ENCODE measurements at regions not wholly inside any gene's neighbourhood (a gene's known extent, or its start where the extent isn't known, plus 50 kb on each side); places are given as distances from the start of the nearest gene placed in this dataset.

DNA sequence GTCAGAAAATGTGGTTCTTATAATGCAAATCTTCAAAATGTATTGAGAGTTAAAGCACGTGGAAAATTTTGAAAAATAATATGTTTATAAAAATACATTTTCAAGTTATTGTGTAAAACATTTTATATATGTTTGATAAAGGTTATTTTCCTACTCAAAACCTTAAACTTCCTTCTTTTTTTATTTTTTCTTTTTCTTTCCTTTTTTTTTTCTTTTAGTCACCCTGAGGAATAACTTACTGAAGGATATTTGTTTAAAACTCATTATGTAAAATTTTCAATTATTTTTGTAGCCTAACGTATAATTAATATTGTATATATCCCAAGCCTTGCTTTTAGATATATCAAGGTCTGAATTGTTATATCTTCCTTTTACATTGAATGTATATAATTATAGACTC lies 346.8 kb upstream of the GYPC start:
- TF ChIP-seq, protein P1, sequence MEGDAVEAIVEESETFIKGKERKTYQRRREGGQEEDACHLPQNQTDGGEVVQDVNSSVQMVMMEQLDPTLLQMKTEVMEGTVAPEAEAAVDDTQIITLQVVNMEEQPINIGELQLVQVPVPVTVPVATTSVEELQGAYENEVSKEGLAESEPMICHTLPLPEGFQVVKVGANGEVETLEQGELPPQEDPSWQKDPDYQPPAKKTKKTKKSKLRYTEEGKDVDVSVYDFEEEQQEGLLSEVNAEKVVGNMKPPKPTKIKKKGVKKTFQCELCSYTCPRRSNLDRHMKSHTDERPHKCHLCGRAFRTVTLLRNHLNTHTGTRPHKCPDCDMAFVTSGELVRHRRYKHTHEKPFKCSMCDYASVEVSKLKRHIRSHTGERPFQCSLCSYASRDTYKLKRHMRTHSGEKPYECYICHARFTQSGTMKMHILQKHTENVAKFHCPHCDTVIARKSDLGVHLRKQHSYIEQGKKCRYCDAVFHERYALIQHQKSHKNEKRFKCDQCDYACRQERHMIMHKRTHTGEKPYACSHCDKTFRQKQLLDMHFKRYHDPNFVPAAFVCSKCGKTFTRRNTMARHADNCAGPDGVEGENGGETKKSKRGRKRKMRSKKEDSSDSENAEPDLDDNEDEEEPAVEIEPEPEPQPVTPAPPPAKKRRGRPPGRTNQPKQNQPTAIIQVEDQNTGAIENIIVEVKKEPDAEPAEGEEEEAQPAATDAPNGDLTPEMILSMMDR (IDR thresholded peaks at IDR 0.05 in 2 of 3, conservative IDR thresholded peaks at IDR 0.05 in 1 of 3; ENCODE audit: control insufficient read depth in 2 of 3, extremely low read depth in 1 of 3, insufficient read depth in 1 of 3, low read depth in 3 of 3, low read length in 3 of 3), result no peak
- TF ChIP-seq, protein P2, sequence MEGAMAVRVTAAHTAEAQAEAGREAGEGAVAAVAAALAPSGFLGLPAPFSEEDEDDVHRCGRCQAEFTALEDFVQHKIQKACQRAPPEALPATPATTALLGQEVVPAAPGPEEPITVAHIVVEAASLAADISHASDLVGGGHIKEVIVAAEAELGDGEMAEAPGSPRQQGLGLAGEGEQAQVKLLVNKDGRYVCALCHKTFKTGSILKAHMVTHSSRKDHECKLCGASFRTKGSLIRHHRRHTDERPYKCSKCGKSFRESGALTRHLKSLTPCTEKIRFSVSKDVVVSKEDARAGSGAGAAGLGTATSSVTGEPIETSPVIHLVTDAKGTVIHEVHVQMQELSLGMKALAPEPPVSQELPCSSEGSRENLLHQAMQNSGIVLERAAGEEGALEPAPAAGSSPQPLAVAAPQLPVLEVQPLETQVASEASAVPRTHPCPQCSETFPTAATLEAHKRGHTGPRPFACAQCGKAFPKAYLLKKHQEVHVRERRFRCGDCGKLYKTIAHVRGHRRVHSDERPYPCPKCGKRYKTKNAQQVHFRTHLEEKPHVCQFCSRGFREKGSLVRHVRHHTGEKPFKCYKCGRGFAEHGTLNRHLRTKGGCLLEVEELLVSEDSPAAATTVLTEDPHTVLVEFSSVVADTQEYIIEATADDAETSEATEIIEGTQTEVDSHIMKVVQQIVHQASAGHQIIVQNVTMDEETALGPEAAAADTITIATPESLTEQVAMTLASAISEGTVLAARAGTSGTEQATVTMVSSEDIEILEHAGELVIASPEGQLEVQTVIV (IDR thresholded peaks at IDR 0.05; ENCODE audit: borderline replicate concordance, partially characterized antibody), result no peak
- no peak for TF ChIP-seq BACH1 (IDR thresholded peaks at IDR 0.05; ENCODE audit: borderline replicate concordance)
- TF ChIP-seq MXI1 (IDR thresholded peaks at IDR 0.05; ENCODE audit: low read depth, low read length), result no peak
- TF ChIP-seq ETV6 (conservative IDR thresholded peaks at IDR 0.05 in 1 of 2, IDR thresholded peaks at IDR 0.05 in 1 of 2; ENCODE audit: borderline replicate concordance in 1 of 2, low read depth in 1 of 2), result no peak
- TF ChIP-seq, protein P3, sequence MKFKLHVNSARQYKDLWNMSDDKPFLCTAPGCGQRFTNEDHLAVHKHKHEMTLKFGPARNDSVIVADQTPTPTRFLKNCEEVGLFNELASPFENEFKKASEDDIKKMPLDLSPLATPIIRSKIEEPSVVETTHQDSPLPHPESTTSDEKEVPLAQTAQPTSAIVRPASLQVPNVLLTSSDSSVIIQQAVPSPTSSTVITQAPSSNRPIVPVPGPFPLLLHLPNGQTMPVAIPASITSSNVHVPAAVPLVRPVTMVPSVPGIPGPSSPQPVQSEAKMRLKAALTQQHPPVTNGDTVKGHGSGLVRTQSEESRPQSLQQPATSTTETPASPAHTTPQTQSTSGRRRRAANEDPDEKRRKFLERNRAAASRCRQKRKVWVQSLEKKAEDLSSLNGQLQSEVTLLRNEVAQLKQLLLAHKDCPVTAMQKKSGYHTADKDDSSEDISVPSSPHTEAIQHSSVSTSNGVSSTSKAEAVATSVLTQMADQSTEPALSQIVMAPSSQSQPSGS (IDR thresholded peaks at IDR 0.05; ENCODE audit: low read length), result no peak

Data from GM12878 (cell line).